ENCODE measurements at regions not wholly inside any gene's neighbourhood (a gene's known extent, or its start where the extent isn't known, plus 50 kb on each side); places are given as distances from the start of the nearest gene placed in this dataset.
A peak's percentile ranks its signal among the peaks of the same experiment; 100 is the strongest.

- no peaks in the 10 kb centered on the region for H3K27me3 Mint-ChIP-seq (ENCODE audit: low read depth)
- H3K4me3 Mint-ChIP-seq (ENCODE audit: unreplicated experiment) = no peak overlapping the region
- H3K36me3 Mint-ChIP-seq (ENCODE audit: low read depth) = no peaks in the 10 kb centered on the region
- no peak for TF ChIP-seq CTCF (IDR thresholded peaks at IDR 0.05)
- DNase-seq (ENCODE audit: low spot score) = no peak
- H3K4me1 Mint-ChIP-seq (ENCODE audit: low read depth) = peaks cover 21% of the 10 kb centered on the region
- H3K27ac Mint-ChIP-seq (ENCODE audit: unreplicated experiment) = no peak overlapping the region
- no peaks in the 10 kb centered on the region for H3K9me3 Mint-ChIP-seq (ENCODE audit: low read depth)
Observed at GRCh38 chr12:65525491-65526141, 247.1 kb downstream of the MSRB3 start.

- Mint-ChIP-seq H3K4me3 (ENCODE audit: unreplicated experiment) (no peak overlapping the region), H3K4me1 (ENCODE audit: low read depth) (peaks cover 21% of the 10 kb centered on the region), H3K9me3 (ENCODE audit: low read depth) (no peaks in the 10 kb centered on the region), H3K36me3 (ENCODE audit: low read depth) (no peaks in the 10 kb centered on the region), H3K27ac (ENCODE audit: unreplicated experiment) (no peak overlapping the region), H3K27me3 (ENCODE audit: low read depth) (no peaks in the 10 kb centered on the region)
- TF ChIP-seq CTCF (IDR thresholded peaks at IDR 0.05) = no peak
- no peak for DNase-seq (ENCODE audit: low spot score)
Observed at GRCh38 chr12:65526311-65526710, 247.8 kb downstream of the MSRB3 start.

GRCh38 chr12:65528127-65528526 is 249.6 kb downstream of the MSRB3 start:
- Mint-ChIP-seq H3K9me3 (ENCODE audit: low read depth) (no peaks in the 10 kb centered on the region), H3K27ac (ENCODE audit: unreplicated experiment) (no peak overlapping the region), H3K4me3 (ENCODE audit: unreplicated experiment) (no peak overlapping the region), H3K4me1 (ENCODE audit: low read depth) (peaks cover 37% of the 10 kb centered on the region), H3K36me3 (ENCODE audit: low read depth) (no peaks in the 10 kb centered on the region), H3K27me3 (ENCODE audit: low read depth) (no peaks in the 10 kb centered on the region)
- no peak for DNase-seq (ENCODE audit: low spot score)
- no peak for TF ChIP-seq CTCF (IDR thresholded peaks at IDR 0.05)

- no peak for TF ChIP-seq CTCF (IDR thresholded peaks at IDR 0.05)
- Mint-ChIP-seq H3K36me3 (ENCODE audit: low read depth) (no peaks in the 10 kb centered on the region), H3K27me3 (ENCODE audit: low read depth) (no peaks in the 10 kb centered on the region), H3K9me3 (ENCODE audit: low read depth) (no peaks in the 10 kb centered on the region), H3K4me1 (ENCODE audit: low read depth) (peaks cover 43% of the 10 kb centered on the region), H3K4me3 (ENCODE audit: unreplicated experiment) (no peak overlapping the region), H3K27ac (ENCODE audit: unreplicated experiment) (no peak overlapping the region)
- no peak for DNase-seq (ENCODE audit: low spot score)
Observed at GRCh38 chr12:65529106-65529505, 250.6 kb downstream of the MSRB3 start.

DNA sequence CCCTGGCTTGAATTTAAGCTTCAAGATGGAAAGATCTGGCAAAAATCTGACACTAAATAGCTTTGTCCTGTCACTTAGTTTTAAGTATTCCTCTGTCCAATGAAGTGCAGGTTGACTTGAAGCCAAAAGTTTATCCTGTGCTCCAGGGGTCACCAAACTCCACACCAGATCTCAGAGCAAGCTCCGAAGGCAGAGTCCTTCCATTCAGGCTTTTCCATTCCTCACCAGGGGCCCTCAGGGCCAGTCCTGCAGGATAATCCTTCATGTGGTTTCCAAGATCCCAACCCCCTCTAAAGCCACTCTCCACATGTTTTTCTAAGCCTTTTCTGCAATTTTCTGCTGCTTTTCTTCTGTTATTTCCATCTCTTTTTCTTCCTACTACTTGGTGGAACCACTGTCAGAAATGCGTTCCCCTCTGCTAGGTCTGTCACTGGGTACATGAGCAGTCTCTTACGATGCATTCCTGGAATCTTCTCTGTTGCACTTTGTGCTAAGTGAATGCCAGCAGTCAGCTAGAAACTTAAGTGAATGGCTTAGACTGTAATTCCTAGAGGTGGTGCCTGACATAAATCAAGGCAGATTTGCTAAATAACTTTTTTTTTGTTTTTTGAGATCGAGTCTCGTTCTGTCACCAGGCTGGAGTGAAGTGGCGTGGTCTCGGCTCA is 251.4 kb downstream of the MSRB3 start:
- Mint-ChIP-seq H3K9me3 (ENCODE audit: low read depth) (no peaks in the 10 kb centered on the region), H3K27ac (ENCODE audit: unreplicated experiment) (peak overlapping the region; percentile 57), H3K4me1 (ENCODE audit: low read depth) (peaks cover 43% of the 10 kb centered on the region), H3K36me3 (ENCODE audit: low read depth) (no peaks in the 10 kb centered on the region), H3K4me3 (ENCODE audit: unreplicated experiment) (no peak overlapping the region), H3K27me3 (ENCODE audit: low read depth) (no peaks in the 10 kb centered on the region)
- no peak for TF ChIP-seq CTCF (IDR thresholded peaks at IDR 0.05)
- DNase-seq (ENCODE audit: low spot score) = no peak

Measured in chondrocyte (in vitro differentiated cells).